OCI-LY7 (cell line): ENCODE measurements at regions not wholly inside any gene's neighbourhood (a gene's known extent, or its start where the extent isn't known, plus 50 kb on each side); places are given as distances from the start of the nearest gene placed in this dataset.

Experiments
- BruUV-seq: library from RNA; stranded (reverse); fragments of 400-500 nt; replicated peaks from 2 replicates; lab custom pipeline; 2021; lab: Mats Ljungman, UMichigan
- CTCF ChIA-PET: fragments of 300-600 bp; sonication (Branson Sonifier 250); formaldehyde crosslinking; loops from one replicate; lab custom pipeline; 2022; ENCODE audit warnings: antibody characterized with exemption; ENCODE audit not compliant: unreplicated experiment; lab: Charles Lee
- POLR2A ChIA-PET: fragments of 300-600 bp; sonication (Branson Sonifier 250); formaldehyde crosslinking; loops from one replicate; lab custom pipeline; 2022; ENCODE audit warnings: antibody characterized with exemption; lab: Charles Lee
- DNase-seq: peaks from one replicate; pipeline ENCODE4 v3.0.0-alpha.2; 2015; ENCODE audit warnings: low spot score
- H2AFZ ChIP-seq: fragments of 200-600 bp; sonication (generic), shearing (Covaris generic); 2 replicates; pipeline ENCODE4 v1.6.1; 2014; ENCODE audit warnings: mild to moderate bottlenecking, antibody characterized with exemption, low read length, moderate library complexity
- H3K27ac ChIP-seq: fragments of 200-600 bp; sonication (generic); 2 replicates; pipeline ENCODE4 v1.5.1; 2014; ENCODE audit warnings: mixed run types, low read depth, mild to moderate bottlenecking, moderate library complexity, low read length, inconsistent platforms; ENCODE audit not compliant: poor library complexity, severe bottlenecking
- H3K36me3 ChIP-seq: fragments of 200-600 bp; sonication (generic); 2 replicates; pipeline ENCODE4 v1.6.1; 2014; ENCODE audit warnings: mild to moderate bottlenecking, antibody characterized with exemption, low read length, moderate library complexity, mixed read lengths; ENCODE audit not compliant: insufficient read depth
- H3K4me1 ChIP-seq: fragments of 200-600 bp; sonication (generic); 2 replicates; pipeline ENCODE4 v1.5.1; 2014; ENCODE audit warnings: mild to moderate bottlenecking, low read length; ENCODE audit not compliant: insufficient read depth, poor library complexity, severe bottlenecking
- H3K4me2 ChIP-seq: fragments of 200-600 bp; sonication (generic); 2 replicates; pipeline ENCODE4 v1.6.1; 2014; ENCODE audit warnings: mild to moderate bottlenecking, low read length
- H3K4me3 ChIP-seq: fragments of 200-600 bp; sonication (generic); 2 replicates; pipeline ENCODE4 v1.5.1; 2014; ENCODE audit warnings: mild to moderate bottlenecking, low read depth, low read length; ENCODE audit not compliant: poor library complexity, severe bottlenecking
- H3K79me2 ChIP-seq: fragments of 200-600 bp; sonication (generic); 2 replicates; pipeline ENCODE4 v1.6.1; 2016; ENCODE audit warnings: low read depth, mild to moderate bottlenecking, low read length, moderate library complexity, mixed read lengths; ENCODE audit not compliant: insufficient read depth
- H3K9me2 ChIP-seq: fragments of 200-600 bp; sonication (generic); 2 replicates; pipeline ENCODE4 v1.6.1; 2016; ENCODE audit warnings: mild to moderate bottlenecking, low read length, mixed read lengths; ENCODE audit not compliant: insufficient read depth
- H3K9me3 ChIP-seq: fragments of 200-600 bp; sonication (generic); 2 replicates; pipeline ENCODE4 v1.6.1; 2014; ENCODE audit warnings: mild to moderate bottlenecking, mixed run types, low read length, mixed read lengths
- H4K20me1 ChIP-seq: fragments of 200-600 bp; sonication (generic); 2 replicates; pipeline ENCODE4 v1.6.1; 2014; ENCODE audit warnings: mild to moderate bottlenecking, antibody characterized with exemption, low read length, moderate library complexity, mixed read lengths; ENCODE audit not compliant: insufficient read depth
- CTCF ChIP-seq: fragments of 200-600 bp; sonication (generic); conservative IDR thresholded peaks from 2 replicates; pipeline ENCODE4 v1.5.1; 2014; ENCODE audit warnings: mild to moderate bottlenecking, antibody characterized with exemption, low read length, moderate library complexity, mixed read lengths
- EZH2phosphoT487 ChIP-seq: fragments of 200-600 bp; sonication (generic); IDR thresholded peaks from 2 replicates; pipeline ENCODE4 v1.6.1; 2018; ENCODE audit warnings: low read depth, borderline replicate concordance, mild to moderate bottlenecking, mixed run types, antibody characterized with exemption, low read length, moderate library complexity, mixed read lengths
- intact Hi-C: fragments of 100-400 bp; cut with micrococcal nuclease; formaldehyde crosslinking; loops from one replicate; pipeline ENCODE4 v1.10.0; 2022; ENCODE audit not compliant: unreplicated experiment

GRCh38 chr10:83725567-83725966 is 413.7 kb upstream of the GHITM start:
- Histone ChIP-seq H4K20me1 (no peaks in the 10 kb centered on the region), H3K79me2 (no peaks in the 10 kb centered on the region), H3K9me2 (no peaks in the 10 kb centered on the region), H3K9me3 (no peaks in the 10 kb centered on the region), H3K4me2 (no peak overlapping the region), H3K36me3 (no peaks in the 10 kb centered on the region), H2AFZ (no peak overlapping the region), H3K4me1 (no peaks in the 10 kb centered on the region), H3K27ac (no peak overlapping the region), H3K4me3 (no peak overlapping the region)
- DNase-seq = no peak
- ChIA-PET POLR2A (no interaction called here), CTCF (no interaction called here)
- TF ChIP-seq EZH2phosphoT487 = no peak
- TF ChIP-seq CTCF = no peak
- no TSS peak for BruUV-seq
- intact Hi-C loops = no loop called here

GRCh38 chr10:83734278-83734677 is 405.0 kb upstream of the GHITM start:
- H3K9me2 ChIP-seq = no peaks in the 10 kb centered on the region
- no peaks in the 10 kb centered on the region for H3K36me3 ChIP-seq
- ChIA-PET POLR2A (no interaction called here), CTCF (no interaction called here)
- no TSS peak for BruUV-seq
- no peaks in the 10 kb centered on the region for H4K20me1 ChIP-seq
- no peaks in the 10 kb centered on the region for H3K79me2 ChIP-seq
- no peaks in the 10 kb centered on the region for H3K4me1 ChIP-seq
- TF ChIP-seq EZH2phosphoT487 (no peak), CTCF (no peak)
- H3K4me3 ChIP-seq = no peak overlapping the region
- H3K9me3 ChIP-seq = peaks cover 5% of the 10 kb centered on the region; the same call in 1 of the 2 replicates
- intact Hi-C loops = no loop called here
- no peak for DNase-seq
- no peak overlapping the region for H3K4me2 ChIP-seq
- no peak overlapping the region for H3K27ac ChIP-seq
- H2AFZ ChIP-seq = no peak overlapping the region

- TF ChIP-seq CTCF = no peak
- TF ChIP-seq EZH2phosphoT487 = no peak
- Histone ChIP-seq H3K4me3 (no peak overlapping the region), H3K4me2 (no peak overlapping the region), H3K9me3 (peaks cover 5% of the 10 kb centered on the region; the same call in 1 of the 2 replicates), H2AFZ (no peak overlapping the region), H3K27ac (no peak overlapping the region), H3K4me1 (no peaks in the 10 kb centered on the region), H3K79me2 (no peaks in the 10 kb centered on the region), H3K36me3 (no peaks in the 10 kb centered on the region), H4K20me1 (no peaks in the 10 kb centered on the region), H3K9me2 (no peaks in the 10 kb centered on the region)
- ChIA-PET POLR2A (interaction anchor here (0.7 kb wide), 1 partner anchor 52 kb away, joined by 3 read pairs; no protein-coding TSS in a partner anchor), CTCF (no interaction called here)
- DNase-seq = no peak
- BruUV-seq = no TSS peak
- intact Hi-C loops = no loop called here
Observed at GRCh38 chr10:83736008-83736407, 403.3 kb upstream of the GHITM start.
